Mesendoderm (in vitro differentiated cells): ENCODE measurements at regions not wholly inside any gene's neighbourhood (a gene's known extent, or its start where the extent isn't known, plus 50 kb on each side); places are given as distances from the start of the nearest gene placed in this dataset.
A peak's percentile ranks its signal among the peaks of the same experiment; 100 is the strongest.

Experiments
- DNase-seq: peaks from one replicate; pipeline ENCODE4 v3.0.0; 2013
- H2AK5ac ChIP-seq: 2 replicates; pipeline ENCODE4 v1.6.1; 2013; ENCODE audit warnings: low read length, inconsistent platforms
- H2BK120ac ChIP-seq: 2 replicates; pipeline ENCODE4 v1.6.1; 2013; ENCODE audit warnings: low read depth, mild to moderate bottlenecking, low read length, moderate library complexity, mixed read lengths
- H2BK15ac ChIP-seq: replicated peaks from 2 replicates; pipeline ENCODE4 v1.6.1; 2013; ENCODE audit warnings: low read depth, mild to moderate bottlenecking, moderate library complexity
- H2BK5ac ChIP-seq: 2 replicates; pipeline ENCODE4 v1.6.1; 2013; ENCODE audit warnings: low read length, inconsistent platforms
- H3K18ac ChIP-seq: 2 replicates; pipeline ENCODE4 v1.6.1; 2013; ENCODE audit warnings: mild to moderate bottlenecking, low read length, mixed read lengths
- H3K23ac ChIP-seq: one replicate; pipeline ENCODE4 v1.6.1; 2013; ENCODE audit warnings: low read length
- H3K27ac ChIP-seq: 2 replicates; pipeline ENCODE4 v1.5.1; 2013; ENCODE audit warnings: low read depth, mild to moderate bottlenecking, inconsistent platforms, low read length, moderate library complexity
- H3K27me3 ChIP-seq: 2 replicates; pipeline ENCODE4 v1.6.1; 2013; ENCODE audit warnings: low read length, control low read depth, mild to moderate bottlenecking, inconsistent platforms; ENCODE audit not compliant: insufficient read depth, poor library complexity
- H3K36me3 ChIP-seq: 2 replicates; pipeline ENCODE4 v1.6.1; 2013; ENCODE audit warnings: low read length, inconsistent platforms; ENCODE audit not compliant: control insufficient read depth, insufficient read depth
- H3K4ac ChIP-seq: one replicate; pipeline ENCODE4 v1.6.1; 2013; ENCODE audit warnings: low read depth, mild to moderate bottlenecking, low read length, moderate library complexity
- H3K4me1 ChIP-seq: 2 replicates; pipeline ENCODE4 v1.6.1; 2013; ENCODE audit warnings: low read depth, low read length, inconsistent platforms; ENCODE audit not compliant: control insufficient read depth
- H3K4me2 ChIP-seq: 2 replicates; pipeline ENCODE4 v1.6.1; 2013; ENCODE audit warnings: low read length
- H3K4me3 ChIP-seq: 2 replicates; pipeline ENCODE4 v1.5.1; 2013; ENCODE audit warnings: mild to moderate bottlenecking, low read length
- H3K56ac ChIP-seq: one replicate; pipeline ENCODE4 v1.6.1; 2013; ENCODE audit warnings: low read length
- H3K79me1 ChIP-seq: 2 replicates; pipeline ENCODE4 v1.6.1; 2013; ENCODE audit warnings: low read length, inconsistent platforms
- H3K79me2 ChIP-seq: 2 replicates; pipeline ENCODE4 v1.6.1; 2013; ENCODE audit warnings: mild to moderate bottlenecking, low read length; ENCODE audit not compliant: control insufficient read depth, insufficient read depth
- H3K9ac ChIP-seq: 2 replicates; pipeline ENCODE4 v1.6.1; 2013; ENCODE audit warnings: low read length, inconsistent platforms
- H4K5ac ChIP-seq: one replicate; pipeline ENCODE4 v1.6.1; 2013; ENCODE audit warnings: low read length
- H4K8ac ChIP-seq: one replicate; pipeline ENCODE4 v1.6.1; 2013; ENCODE audit warnings: low read depth, mild to moderate bottlenecking, control low read depth, low read length, moderate library complexity
- WGBS: extraction: QIAGEN DNeasy Blood & Tissue Kit; methylation state at CpG from one replicate; pipeline ENCODE4 v1.1.7; 2013; ENCODE audit warnings: low lambda C conversion rate, missing lambda C conversion rate; ENCODE audit not compliant: insufficient coverage; ENCODE audit errors: extremely low coverage; 5-methylcytosine and 5-hydroxymethylcytosine counted together

DNA sequence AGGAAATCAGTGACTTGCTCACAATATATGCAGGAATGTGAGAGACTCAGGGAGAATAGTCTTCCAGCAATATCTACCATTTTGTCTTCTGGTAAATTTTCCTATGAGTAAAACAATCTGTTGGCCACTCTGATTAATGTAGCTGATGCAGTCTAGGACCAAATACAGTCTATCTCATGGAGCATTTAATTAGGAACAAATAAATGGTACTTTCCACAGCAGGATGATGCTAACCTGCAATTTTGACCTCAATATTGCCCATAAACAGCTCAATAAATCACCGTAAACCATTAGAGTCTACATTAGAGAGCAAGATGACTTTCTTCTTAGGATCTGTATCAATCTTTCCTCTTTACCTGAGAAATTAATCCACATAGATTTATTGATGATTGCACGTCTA, 567.7 kb upstream of the B3GALT2 start:
- no CpG with 5 or more reads among the region's 2 CpGs for WGBS

GRCh38 chr1:193753038-193753756, 566.8 kb upstream of the B3GALT2 start:
- Histone ChIP-seq H3K4me2 (no peak overlapping the region), H3K27me3 (no peaks in the 10 kb centered on the region), H4K8ac (no peak overlapping the region), H3K18ac (no peak overlapping the region), H2BK15ac (no peak overlapping the region), H3K4me3 (no peak overlapping the region), H4K5ac (no peak overlapping the region), H3K9ac (no peak overlapping the region), H3K23ac (no peak overlapping the region), H3K36me3 (no peaks in the 10 kb centered on the region), H3K79me1 (no peaks in the 10 kb centered on the region), H3K4ac (no peak overlapping the region), H3K56ac (no peak overlapping the region), H2BK120ac (no peak overlapping the region), H2BK5ac (no peak overlapping the region), H3K27ac (no peak overlapping the region), H3K79me2 (no peaks in the 10 kb centered on the region), H3K4me1 (no peaks in the 10 kb centered on the region), H2AK5ac (no peak overlapping the region)
- WGBS: no CpG with 5 or more reads among the region's 5 CpGs
- DNase-seq: peak; percentile 22

More for the DNA sequence above, 567.7 kb upstream of the B3GALT2 start:
- Histone ChIP-seq H2AK5ac (no peak overlapping the region), H3K4ac (no peak overlapping the region), H3K79me2 (no peaks in the 10 kb centered on the region), H2BK15ac (no peak overlapping the region), H3K4me3 (no peak overlapping the region), H3K23ac (no peak overlapping the region), H2BK120ac (no peak overlapping the region), H3K9ac (no peak overlapping the region), H3K56ac (no peak overlapping the region), H3K18ac (no peak overlapping the region), H3K36me3 (no peaks in the 10 kb centered on the region), H4K5ac (no peak overlapping the region), H3K4me1 (no peaks in the 10 kb centered on the region), H3K79me1 (no peaks in the 10 kb centered on the region), H3K27ac (no peak overlapping the region), H3K4me2 (no peak overlapping the region), H3K27me3 (no peaks in the 10 kb centered on the region), H4K8ac (no peak overlapping the region), H2BK5ac (no peak overlapping the region)
- no peak for DNase-seq

GRCh38 chr1:193749868-193750267, 563.5 kb upstream of the B3GALT2 start:
- H4K8ac ChIP-seq: no peak overlapping the region
- no peaks in the 10 kb centered on the region for H3K36me3 ChIP-seq
- H3K27ac ChIP-seq: no peak overlapping the region
- H3K4me1 ChIP-seq: no peaks in the 10 kb centered on the region
- H2AK5ac ChIP-seq: no peak overlapping the region
- no peak overlapping the region for H3K18ac ChIP-seq
- H3K23ac ChIP-seq: no peak overlapping the region
- H3K4me3 ChIP-seq: no peak overlapping the region
- H2BK120ac ChIP-seq: no peak overlapping the region
- DNase-seq: no peak
- H3K79me1 ChIP-seq: no peaks in the 10 kb centered on the region
- WGBS: no CpG with 5 or more reads among the region's 2 CpGs
- no peak overlapping the region for H2BK5ac ChIP-seq
- no peak overlapping the region for H4K5ac ChIP-seq
- no peak overlapping the region for H3K4ac ChIP-seq
- no peak overlapping the region for H3K9ac ChIP-seq
- H3K27me3 ChIP-seq: no peaks in the 10 kb centered on the region
- H3K79me2 ChIP-seq: no peaks in the 10 kb centered on the region
- no peak overlapping the region for H2BK15ac ChIP-seq
- H3K56ac ChIP-seq: no peak overlapping the region
- no peak overlapping the region for H3K4me2 ChIP-seq

GRCh38 chr1:193747579-193747978, 561.2 kb upstream of the B3GALT2 start:
- Histone ChIP-seq H4K8ac (no peak overlapping the region), H3K4ac (no peak overlapping the region), H3K4me3 (no peak overlapping the region), H3K27ac (no peak overlapping the region), H3K23ac (no peak overlapping the region), H3K18ac (no peak overlapping the region), H3K27me3 (no peaks in the 10 kb centered on the region), H2AK5ac (no peak overlapping the region), H3K36me3 (no peaks in the 10 kb centered on the region), H3K79me2 (no peaks in the 10 kb centered on the region), H2BK120ac (no peak overlapping the region), H3K4me2 (no peak overlapping the region), H3K79me1 (no peaks in the 10 kb centered on the region), H3K56ac (no peak overlapping the region), H3K4me1 (no peaks in the 10 kb centered on the region), H2BK5ac (no peak overlapping the region), H4K5ac (no peak overlapping the region), H2BK15ac (no peak overlapping the region), H3K9ac (no peak overlapping the region)
- no CpG with 5 or more reads among the region's 1 CpG for WGBS
- no peak for DNase-seq

DNA sequence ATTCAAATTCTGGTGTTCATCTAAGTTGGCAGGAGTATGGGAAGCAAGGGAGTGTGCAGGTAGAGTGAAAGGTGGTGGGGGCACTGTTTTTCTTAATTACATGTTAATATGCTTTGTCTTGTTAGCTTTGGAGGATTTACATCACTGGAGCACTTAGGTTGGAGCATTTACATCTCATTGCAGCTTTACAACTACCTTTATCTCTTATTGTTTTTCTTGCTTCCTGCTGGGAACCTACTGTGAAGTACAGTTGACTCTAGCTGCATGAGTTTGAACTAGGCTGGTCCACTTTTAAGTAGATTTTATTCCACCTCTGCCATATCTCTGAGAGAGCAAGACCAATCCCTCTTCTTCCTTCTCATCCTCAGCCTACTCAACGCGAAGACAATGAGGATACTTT, 554.8 kb upstream of the B3GALT2 start:
- Histone ChIP-seq H3K79me1 (no peaks in the 10 kb centered on the region), H3K4me2 (no peak overlapping the region), H3K27me3 (no peaks in the 10 kb centered on the region), H4K5ac (no peak overlapping the region), H3K79me2 (no peaks in the 10 kb centered on the region), H2BK120ac (no peak overlapping the region), H3K36me3 (no peaks in the 10 kb centered on the region), H2BK5ac (no peak overlapping the region), H3K27ac (no peak overlapping the region), H3K23ac (no peak overlapping the region), H3K4me1 (no peaks in the 10 kb centered on the region), H3K18ac (no peak overlapping the region), H2BK15ac (no peak overlapping the region), H4K8ac (no peak overlapping the region), H3K56ac (no peak overlapping the region), H3K9ac (no peak overlapping the region), H3K4ac (no peak overlapping the region), H2AK5ac (no peak overlapping the region), H3K4me3 (no peak overlapping the region)
- DNase-seq: peak; percentile 40
- WGBS: no CpG with 5 or more reads among the region's 2 CpGs

DNA sequence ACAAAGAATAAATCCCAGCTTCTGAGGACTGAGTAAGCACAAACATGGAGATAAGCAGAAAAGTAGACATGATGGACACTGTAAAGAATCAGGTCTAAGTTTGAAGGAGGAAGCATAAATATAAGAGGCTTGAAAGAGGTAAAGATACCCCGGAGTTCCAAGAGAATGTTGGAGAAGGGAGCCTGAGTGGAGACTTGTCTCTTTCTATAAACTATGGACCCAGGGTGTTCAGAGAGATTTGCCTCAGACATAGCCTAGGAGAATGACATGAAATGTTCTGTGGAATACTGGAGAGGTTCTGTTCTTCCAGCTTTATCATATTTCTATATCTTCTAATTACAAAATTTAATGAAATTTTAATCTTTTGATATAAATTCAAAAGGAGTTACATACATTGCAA, 554.3 kb upstream of the B3GALT2 start:
- H3K4ac ChIP-seq: no peak overlapping the region
- no peak overlapping the region for H4K8ac ChIP-seq
- no peak overlapping the region for H2BK5ac ChIP-seq
- H3K18ac ChIP-seq: no peak overlapping the region
- no peak overlapping the region for H2AK5ac ChIP-seq
- DNase-seq: no peak
- H3K27ac ChIP-seq: no peak overlapping the region
- no peak overlapping the region for H3K56ac ChIP-seq
- H2BK15ac ChIP-seq: no peak overlapping the region
- H3K9ac ChIP-seq: no peak overlapping the region
- H3K4me3 ChIP-seq: no peak overlapping the region
- no peak overlapping the region for H3K23ac ChIP-seq
- no peaks in the 10 kb centered on the region for H3K36me3 ChIP-seq
- WGBS: no CpG with 5 or more reads among the region's 1 CpG
- H2BK120ac ChIP-seq: no peak overlapping the region
- no peak overlapping the region for H4K5ac ChIP-seq
- H3K4me1 ChIP-seq: no peaks in the 10 kb centered on the region
- H3K4me2 ChIP-seq: no peak overlapping the region
- H3K27me3 ChIP-seq: no peaks in the 10 kb centered on the region
- H3K79me1 ChIP-seq: no peaks in the 10 kb centered on the region
- no peaks in the 10 kb centered on the region for H3K79me2 ChIP-seq
